ENCODE measurements at regions not wholly inside any gene's neighbourhood (a gene's known extent, or its start where the extent isn't known, plus 50 kb on each side); places are given as distances from the start of the nearest gene placed in this dataset.

GRCh38 chr5:125604104-125604503, 819.1 kb upstream of the GRAMD2B start:
- H3K27ac ChIP-seq = no peak overlapping the region
- no peak for TF ChIP-seq CTCF (conservative IDR thresholded peaks at IDR 0.05)

GRCh38 chr5:125607018-125607417, 816.2 kb upstream of the GRAMD2B start:
- no peak overlapping the region for H3K27ac ChIP-seq
- TF ChIP-seq CTCF (conservative IDR thresholded peaks at IDR 0.05) = no peak

- TF ChIP-seq CTCF (conservative IDR thresholded peaks at IDR 0.05) = no peak
- no peak overlapping the region for H3K27ac ChIP-seq
Measured at GRCh38 chr5:125609011-125609410, 814.2 kb upstream of the GRAMD2B start.

- no peak for TF ChIP-seq CTCF (conservative IDR thresholded peaks at IDR 0.05)
- no peak overlapping the region for H3K27ac ChIP-seq
Measured at GRCh38 chr5:125610892-125611291, 812.3 kb upstream of the GRAMD2B start.

- no peak for TF ChIP-seq CTCF (conservative IDR thresholded peaks at IDR 0.05)
- no peak overlapping the region for H3K27ac ChIP-seq
Measured at GRCh38 chr5:125611541-125611940, 811.7 kb upstream of the GRAMD2B start.

- peak overlapping the region; percentile 58 for H3K27ac ChIP-seq
- no peak for TF ChIP-seq CTCF (conservative IDR thresholded peaks at IDR 0.05)
Measured at GRCh38 chr5:125612181-125612721, 811.0 kb upstream of the GRAMD2B start.

GRCh38 chr5:125612776-125613175, 810.4 kb upstream of the GRAMD2B start:
- TF ChIP-seq CTCF (conservative IDR thresholded peaks at IDR 0.05) = no peak
- peak overlapping the region; percentile 58 for H3K27ac ChIP-seq

Data from VCaP (cell line).